ENCODE measurements at regions not wholly inside any gene's neighbourhood (a gene's known extent, or its start where the extent isn't known, plus 50 kb on each side); places are given as distances from the start of the nearest gene placed in this dataset.

DNA sequence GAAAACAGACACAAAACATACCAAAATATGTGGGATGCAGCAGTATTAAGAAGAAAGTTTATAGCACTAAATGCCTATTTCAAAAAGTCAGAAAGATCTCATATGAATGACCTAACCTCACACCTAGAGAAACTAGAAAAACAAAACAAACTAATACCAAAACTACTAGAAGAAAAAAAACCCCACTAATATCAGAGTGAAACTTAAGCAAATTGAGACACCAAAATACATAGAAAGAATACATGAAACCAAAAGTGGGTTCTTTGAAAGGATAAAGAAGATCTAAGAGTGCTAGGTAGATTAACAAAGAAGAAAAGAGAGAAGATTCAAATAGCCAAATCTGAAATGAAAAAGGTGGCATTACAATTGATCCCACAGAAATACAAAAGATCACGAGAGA is 494.1 kb downstream of the SH2D4B start:
- DNase-seq = no peak

DNA sequence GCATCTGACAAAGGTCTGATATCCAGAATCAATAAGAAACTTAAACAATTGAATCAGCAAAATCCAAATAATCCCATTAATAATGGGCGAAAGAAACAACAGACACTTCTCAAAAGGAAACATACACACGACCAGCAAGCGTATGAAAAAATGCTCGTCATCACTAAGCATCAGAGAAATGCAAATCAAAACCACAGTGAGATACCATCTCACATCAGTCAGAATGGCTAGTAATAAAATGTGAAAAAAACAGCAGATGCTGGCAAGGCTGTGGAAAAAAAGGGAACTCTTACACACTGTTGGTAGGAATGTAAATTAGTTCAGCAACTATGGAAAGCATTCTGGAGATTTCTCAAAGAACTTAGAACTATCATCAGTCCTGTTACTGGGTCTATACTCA is 496.7 kb downstream of the SH2D4B start:
- no peak for DNase-seq

DNA sequence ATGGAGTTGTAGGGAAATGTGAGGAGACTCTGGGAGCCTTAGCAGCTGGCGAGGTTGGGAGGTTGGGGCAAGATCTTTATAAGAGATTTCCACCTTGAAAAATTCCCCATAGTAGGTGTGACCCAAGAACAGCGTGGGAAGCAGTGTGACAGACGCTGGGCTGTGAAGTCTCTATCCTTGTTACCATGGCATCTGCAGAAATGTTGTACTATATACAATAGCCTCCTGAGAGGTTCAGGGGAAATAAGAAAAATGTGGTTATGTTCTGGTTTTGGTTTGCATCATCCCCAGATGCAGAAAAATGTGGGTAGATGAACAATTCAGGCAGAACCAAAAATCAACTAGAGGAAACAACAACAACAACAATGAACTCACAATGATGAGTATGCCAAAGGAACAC is 498.6 kb downstream of the SH2D4B start:
- DNase-seq = no peak

DNA sequence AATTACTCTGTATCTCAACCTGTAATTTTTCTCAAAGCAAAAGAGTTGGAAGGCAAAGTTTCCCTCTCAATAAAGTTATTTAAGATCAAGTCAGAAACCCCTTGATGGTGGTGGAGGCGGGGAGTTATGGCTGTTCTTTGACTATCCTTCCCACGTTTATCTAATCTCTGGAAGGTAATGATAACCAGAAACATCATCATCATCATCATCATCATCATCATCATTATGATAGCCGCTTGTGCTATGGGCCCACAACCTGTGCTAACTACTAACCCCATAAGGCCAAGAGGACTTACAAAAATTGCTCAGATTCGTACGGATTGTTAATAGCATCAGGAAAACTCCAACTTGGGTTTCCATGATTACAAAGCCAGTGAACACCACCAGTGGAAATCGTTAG is 502.3 kb downstream of the SH2D4B start:
- DNase-seq = no peak

DNA sequence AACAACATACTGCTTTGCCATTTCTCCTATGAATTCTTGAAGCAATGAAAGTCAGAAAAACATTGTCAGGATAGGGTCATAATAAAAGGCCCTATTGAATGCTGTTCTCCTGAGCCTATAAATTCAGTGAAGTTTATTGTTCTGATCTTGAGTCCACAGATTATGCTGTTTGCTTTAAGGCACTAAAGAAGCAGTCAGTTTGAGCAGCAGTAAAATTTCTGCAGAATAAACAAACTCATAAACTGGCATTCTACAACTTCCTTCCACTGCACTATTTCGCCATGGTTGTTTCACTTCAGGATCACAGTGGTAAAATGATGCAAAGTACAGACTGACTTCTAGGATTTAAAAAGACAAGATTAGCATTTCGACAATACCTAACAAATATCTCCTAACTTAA is 503.2 kb downstream of the SH2D4B start:
- no peak for DNase-seq

DNA sequence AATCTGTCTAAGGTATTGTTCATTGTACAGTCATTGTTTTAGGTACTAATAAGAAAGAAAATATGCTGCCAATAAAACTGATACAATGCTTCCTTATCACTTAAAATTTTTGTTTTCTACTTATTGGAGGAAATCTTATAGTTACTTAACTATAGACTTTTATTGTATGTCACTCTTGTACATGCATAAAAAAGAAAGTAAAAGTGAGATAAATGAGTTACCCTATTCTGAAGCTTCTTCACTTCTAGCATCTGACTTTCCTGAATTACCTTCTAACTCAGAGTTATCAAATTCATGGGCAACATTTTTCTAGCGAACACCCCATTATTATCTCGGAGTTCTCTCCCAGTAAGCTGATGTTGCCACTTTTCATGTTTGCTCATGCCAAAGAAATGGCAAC is 504.9 kb downstream of the SH2D4B start:
- DNase-seq = no peak

DNA sequence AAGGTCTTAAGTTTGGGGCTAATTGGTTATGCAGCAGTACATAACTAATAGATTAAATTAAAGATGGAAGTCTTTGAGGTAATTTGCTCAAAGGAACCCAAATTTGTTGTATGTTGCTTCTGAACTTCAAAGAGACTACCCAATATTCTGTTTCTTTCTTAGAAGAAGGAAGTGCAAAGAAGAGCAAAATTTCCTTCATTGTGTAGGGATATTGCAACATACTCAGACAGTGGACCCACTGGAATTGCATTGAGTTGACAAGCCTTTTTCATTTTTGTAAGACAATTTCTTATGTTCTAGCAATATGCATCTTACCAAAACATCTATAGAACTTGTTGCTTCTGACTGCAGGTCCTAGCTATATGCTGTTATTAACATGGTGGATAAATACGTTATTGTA is 527.8 kb downstream of the SH2D4B start:
- no peak for DNase-seq

DNA sequence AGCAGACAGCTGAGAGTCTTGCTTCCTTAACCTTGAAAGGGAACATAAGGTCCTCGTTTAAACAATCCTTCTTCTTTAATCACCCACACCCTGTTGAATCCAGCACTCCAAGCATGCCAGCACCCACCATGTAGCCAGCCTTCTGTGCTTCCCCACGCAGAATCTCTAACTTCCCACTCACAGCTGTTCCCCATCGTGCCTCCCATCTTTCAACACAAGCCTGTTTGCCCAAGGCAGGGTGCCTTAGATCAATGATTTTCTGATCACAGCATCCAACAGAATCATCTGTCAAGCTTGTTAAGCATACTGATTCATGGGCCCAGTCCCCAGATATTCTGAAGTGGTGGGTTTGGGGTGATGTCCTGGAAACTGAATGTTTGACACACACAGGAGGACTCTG is 530.8 kb downstream of the SH2D4B start:
- no peak for DNase-seq

DNA sequence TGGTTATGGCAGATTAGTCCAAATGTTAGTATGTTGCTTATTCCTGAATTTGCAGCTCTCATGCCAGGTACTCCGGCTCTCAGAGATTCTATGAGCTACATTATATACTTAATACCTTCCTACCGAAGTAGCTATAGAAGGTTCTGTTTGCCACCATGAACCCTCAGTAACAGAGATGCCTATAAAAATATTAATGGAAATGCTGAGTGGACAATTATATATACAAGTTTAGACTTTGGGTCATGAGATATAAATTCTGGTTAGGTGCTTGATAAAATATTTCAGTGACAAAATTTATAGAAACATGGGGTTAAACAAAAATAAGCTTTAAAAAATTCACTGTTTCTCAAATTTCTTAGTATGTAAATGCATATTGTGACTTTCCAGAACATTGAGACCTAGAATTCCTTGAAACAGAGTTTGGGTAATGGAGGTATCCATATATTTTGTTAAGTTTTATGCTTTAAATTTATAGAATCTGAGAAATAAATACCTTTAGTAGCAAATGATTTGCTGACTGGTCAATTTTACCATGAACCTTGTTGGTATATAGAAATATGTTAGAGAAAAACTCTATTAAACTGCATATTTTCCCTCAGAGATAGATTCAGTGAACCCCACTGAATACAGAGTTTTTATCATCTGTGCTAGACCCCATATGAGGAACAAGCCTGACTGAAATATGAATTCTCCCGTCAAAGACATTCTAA is 533.5 kb downstream of the SH2D4B start:
- no peak for DNase-seq

DNA sequence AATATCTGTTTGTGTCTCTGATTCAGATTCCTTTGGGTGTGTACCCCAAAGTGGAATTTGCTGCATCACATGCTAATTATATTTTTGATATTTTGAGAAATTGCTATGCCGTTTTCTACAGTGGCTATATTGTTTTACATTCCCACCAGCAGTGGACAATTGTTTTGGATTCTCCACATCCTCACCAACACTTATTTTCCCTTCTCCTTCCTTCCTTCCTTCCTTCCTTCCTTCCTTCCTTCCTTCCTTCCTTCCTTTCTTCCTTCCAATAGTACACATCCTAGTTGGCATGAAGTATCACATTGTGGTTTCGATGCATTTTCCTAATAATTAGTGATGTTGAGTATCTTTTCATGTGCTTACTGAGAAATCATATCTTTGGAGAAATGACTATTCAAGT is 535.5 kb downstream of the SH2D4B start:
- DNase-seq = no peak

DNA sequence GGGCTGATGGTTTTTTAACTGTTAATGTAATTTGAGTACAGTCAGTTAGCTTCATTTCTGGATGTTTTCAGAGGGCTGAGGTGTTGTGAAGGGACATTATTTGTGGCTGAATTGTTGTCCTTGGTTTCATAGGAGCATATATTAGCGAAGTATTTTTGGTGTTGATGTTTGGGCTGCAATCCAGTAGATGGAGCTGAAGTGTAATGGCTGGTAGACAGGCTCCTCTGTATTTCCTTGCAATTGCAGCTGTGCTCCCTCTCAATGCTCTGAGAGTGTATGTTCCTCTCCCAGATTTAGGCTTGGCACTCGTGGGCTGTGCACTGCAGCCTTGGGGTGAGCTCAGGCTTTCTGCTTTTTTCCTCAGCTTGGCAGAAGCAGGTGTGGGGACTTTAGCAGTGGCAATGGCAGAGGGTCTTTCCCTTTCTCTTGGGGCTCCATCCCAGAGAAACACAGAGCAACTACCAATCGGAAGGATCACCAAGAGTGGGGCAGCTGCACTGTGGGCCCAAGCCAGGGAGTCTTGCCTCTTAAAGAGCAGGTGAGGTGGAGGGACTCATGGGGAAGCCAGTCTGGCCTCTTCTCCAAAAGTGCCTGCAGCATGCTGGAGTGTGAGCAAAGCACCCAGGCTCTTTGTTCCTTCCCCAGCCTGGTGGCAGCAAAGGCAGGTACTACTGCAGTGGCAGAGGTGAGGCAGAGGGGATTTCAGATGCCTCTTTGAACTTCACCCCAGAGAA is 544.4 kb downstream of the SH2D4B start:
- DNase-seq = no peak

DNA sequence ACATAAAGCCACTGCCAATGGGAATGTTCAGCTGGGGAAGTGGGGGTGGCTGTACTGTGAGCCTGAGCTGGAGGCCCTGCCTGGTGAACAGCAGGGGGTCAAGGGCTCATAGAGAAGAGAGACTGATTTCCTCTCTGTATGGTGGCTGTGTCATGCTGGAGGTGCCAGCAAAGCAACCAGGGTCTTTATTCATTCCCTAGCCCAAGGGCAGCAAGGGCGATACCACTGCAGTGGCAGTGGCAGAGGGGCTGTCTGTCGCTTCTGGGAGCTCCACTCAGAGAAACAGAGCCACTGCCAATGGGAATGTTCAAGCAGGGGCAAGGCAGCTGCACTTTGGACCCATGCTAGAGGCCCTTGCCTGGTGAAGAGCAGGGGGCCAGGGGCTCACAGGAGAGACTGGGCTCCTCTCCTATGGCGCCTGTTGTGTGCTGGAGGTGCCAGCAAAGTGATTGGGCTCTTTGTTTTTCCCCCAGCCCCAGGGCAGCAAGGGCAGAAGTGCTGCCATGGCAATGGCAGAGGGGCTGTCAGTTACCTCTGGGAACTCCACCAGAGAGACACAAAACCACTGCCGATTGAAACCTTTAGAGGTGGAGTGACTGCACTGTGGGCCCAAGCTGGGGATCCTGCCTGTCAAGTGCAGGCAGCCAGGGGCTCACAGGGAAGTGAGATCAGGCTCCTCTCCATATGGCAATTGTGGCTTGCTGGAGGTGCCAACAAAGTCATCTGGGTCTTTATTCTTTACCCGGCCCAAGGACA is 545.1 kb downstream of the SH2D4B start:
- no peak for DNase-seq

DNA sequence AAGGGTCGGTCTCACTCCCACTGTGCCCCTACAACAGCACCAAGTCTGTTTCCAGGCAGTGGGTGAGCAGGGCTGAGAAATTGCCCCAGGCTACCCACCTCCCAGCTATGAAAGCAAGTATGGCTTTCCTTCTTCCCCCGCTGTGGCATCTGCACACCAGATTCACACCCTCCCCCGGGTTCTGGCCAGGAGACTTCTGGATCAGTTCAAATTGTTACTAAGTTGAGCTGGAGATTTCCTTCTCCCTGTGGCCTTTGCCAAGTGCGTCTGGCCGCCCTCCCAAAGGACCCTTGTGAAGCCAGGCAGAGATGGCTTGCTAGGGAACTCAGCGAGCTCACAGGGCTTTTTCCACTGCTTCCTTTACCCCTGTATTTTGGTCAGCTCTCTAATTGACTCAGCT is 555.4 kb downstream of the SH2D4B start:
- DNase-seq = no peak

DNA sequence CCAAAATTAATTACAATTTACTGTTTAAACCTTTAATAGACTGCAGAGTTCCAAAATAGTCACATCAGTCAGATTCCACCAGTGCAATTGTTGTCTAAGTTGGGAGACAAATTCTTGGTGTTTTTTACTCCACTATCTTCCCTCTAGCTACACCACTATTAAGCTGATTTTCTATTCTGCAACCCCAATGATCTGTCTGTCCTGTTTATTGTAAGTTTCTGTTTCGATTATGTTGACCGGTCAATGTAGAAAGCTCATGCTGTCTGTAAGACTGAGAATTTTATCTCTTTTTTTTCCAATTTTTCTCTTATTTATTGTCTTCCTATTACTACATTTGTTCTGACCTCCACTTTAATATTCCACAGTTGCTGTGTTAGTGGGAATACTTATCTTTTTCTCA is 557.5 kb downstream of the SH2D4B start:
- DNase-seq = no peak

DNA sequence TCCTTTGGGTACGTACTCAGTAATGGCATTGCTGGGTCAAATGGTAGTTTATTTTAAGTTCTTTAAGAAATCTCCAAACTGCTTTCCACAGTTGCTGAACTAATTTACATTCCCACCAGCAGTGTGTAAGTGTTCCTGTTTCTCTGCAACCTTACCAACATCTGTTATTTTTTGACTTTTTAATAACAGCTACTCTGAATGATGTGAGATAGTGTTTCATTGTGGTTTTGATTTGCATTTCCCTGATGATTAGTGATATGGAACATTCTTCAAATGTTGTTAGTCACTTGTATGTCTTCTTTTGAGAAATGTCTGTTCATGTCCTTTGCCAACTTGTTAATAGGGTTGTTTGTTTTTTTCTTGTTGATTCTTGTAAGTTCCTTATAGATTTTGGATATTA is 558.9 kb downstream of the SH2D4B start:
- DNase-seq = no peak

DNA sequence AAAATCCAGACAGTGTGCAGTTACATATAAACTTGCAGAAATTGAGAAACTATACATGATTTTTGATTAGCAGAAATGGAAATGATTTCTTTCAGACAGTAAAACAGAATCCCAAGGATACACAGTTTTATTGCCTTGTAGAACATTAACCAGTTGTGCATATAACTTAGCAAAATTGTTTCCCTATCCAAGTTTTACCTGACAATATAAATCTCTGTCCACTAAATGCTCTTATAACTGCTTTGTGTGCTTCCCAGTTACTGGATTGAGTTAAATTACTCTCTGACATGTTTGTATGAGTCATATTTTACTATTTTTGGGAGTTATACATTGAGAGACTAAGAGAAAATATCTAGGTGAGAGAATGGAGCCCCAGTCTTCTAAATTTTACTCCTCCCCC is 563.4 kb downstream of the SH2D4B start:
- DNase-seq = no peak

DNA sequence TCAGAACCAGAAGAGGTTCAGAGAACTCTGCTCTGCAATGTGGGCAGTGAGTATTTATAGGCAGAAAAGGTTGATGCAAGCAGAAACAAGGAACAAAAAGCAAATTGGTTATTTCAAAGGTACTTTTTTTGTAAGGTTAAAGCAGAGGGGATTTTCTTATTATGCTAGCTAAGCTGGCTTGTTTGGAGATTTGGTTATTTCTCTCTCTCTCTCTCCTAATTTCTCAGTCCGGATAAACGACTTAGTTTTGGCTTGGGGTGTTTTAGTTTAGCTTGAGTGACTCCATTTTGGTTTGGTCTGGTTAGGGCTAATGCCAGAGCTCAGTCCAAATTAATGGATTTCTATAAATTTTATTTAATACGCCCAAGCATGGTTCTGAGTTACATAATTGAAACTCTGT is 566.8 kb downstream of the SH2D4B start:
- DNase-seq = no peak

DNA sequence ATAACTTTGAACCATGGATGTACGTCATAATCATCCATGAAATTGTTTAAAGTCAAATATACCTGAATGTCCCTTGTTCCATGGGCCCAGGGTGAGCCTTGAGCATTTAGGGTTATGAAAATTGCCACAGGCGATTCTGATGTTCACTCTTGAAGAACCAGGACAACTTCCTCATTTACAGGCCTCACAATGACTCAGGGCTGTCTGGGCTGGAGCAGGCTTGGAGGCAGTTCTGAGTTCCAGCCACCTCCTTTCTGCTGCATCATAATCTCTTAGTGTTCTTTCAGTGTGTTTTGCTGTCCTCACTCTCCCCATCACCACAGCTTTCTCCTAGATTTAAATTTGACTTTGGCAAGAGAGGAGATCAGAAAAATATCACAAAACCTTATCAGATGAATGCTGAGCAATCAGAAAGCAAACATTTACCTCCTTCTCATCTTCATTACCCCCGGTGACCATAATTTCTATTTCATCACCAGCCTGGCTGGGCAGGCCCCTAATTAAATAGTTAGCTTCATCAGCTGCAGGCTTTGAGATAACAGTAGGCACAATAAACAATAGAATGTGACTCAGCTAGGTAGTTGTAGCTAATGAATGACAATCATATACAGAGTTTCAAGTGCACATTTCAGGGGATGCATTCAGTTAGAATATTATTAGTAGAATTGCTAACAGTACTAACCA is 571.0 kb downstream of the SH2D4B start:
- DNase-seq = no peak

DNA sequence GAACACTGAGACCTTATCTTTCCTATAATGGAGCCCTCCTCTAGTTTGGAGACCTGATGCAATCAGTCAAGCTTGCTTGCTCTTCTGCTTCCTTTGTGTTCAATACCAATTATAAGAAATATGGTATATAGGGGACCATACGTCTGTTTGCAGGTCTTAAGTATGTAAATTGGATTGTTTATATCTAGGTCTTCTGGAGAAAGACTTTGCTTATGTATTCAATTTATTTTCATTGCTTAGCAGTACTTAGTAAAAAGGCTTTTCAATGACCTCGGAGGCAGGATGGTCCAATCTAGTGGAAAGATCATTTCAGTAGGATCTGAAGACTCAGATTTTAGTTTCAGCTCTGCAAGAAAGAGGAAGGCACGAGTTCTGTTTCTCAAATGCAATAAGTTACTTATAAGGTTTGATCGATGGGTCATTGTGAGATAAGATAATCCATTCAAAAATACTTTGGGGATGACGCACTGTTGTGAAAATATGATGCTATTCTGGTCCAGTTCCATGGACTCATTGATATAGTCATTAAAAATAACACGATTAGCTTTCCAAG is 571.6 kb downstream of the SH2D4B start:
- no peak for DNase-seq

DNA sequence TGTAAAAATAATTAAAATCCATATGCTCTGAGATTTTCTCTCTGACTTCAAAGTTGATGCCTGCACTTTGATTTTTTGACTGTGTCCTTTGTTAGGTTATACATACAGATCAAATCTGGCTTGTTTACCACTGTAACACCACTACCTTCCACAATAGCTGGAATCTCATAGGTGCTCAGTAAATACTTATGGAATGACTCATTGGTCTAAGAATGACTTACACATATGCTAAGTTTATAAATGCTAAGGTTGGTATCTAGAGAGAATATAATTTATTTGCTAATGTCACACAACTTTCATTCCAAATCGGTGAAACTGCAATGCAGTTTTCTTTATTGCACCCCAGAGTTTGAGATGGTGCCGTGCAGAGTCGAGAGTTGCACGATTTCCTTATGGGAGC is 578.5 kb downstream of the SH2D4B start:
- no peak for DNase-seq

DNA sequence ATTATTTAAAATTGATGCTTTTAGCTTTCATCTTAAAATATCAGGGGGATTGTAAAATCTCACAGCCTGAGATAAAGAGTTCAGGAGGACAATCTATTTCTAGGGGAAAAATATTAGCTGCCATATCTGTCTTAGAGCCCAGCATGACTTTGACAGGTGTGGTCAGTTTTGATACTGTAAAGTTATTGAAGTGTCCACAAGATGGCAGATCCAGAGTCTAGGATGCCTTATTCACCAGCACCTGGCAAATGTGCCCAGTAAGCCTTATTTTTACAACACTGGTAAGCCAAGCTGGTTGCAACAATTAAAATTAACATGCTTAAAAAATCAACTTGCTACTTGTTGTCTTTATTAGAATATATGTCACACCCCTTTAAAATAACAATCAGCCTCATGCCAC is 579.3 kb downstream of the SH2D4B start:
- DNase-seq = no peak

DNA sequence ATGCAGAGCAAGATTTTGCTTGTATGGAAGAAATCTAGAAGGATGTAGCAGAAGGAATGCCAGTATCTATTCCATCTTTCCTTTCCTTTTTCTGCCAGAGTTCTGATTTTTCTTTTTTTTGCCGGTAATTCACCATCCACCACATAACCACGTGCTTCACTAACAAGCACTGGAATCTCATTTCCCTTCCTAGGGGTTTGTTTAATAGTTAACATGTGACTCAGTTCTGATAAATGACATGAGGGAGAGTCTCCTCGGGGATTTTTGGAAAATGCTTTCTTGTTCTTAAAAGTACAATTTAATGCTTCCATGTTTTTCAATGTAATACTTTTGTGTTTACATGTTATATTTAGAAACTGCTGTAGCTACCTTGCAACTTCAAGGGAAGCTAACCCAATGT is 590.2 kb downstream of the SH2D4B start:
- no peak for DNase-seq

DNA sequence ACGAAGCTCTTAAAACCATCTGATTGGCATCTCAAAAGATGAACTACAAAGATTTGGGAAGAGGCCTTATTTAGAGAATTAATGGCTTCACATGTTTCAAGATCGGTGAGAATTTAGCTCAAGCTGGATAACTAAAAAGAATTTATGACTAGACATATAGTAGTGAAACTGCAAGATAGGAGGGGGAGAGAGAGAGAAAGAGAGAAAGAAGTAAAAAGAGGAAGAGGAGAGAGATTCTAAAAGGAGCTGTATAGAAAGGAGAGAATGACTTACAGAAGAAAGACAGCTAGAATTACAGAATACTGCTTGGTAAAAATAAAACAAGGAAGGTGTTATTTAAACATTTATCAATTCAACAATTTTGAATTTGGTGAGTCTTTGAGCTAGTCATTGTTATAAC is 592.3 kb downstream of the SH2D4B start:
- no peak for DNase-seq

All from NCI-H1436 treated with DMSO at 0.1 percent for 48 hours (cell line).